Suprapubic skin (tissue), 4 donors: ENCODE measurements at regions not wholly inside any gene's neighbourhood (a gene's known extent, or its start where the extent isn't known, plus 50 kb on each side); places are given as distances from the start of the nearest gene placed in this dataset.

Experiments used
- DNase-seq, 2 donors: peaks; one replicate each; pipeline ENCODE4 v3.0.0-alpha.2; 2019; ENCODE audit warnings: low spot score in 2 of 2
- H3K27ac ChIP-seq: fragments of 200-600 bp; sonication (generic); one replicate; pipeline ENCODE4 v1.5.1; 2019
- H3K27me3 ChIP-seq: fragments of 200-600 bp; sonication (generic); one replicate; pipeline ENCODE4 v1.5.1; 2019
- H3K36me3 ChIP-seq: fragments of 200-600 bp; sonication (generic); one replicate; pipeline ENCODE4 v1.5.1; 2019
- H3K4me1 ChIP-seq: fragments of 200-600 bp; sonication (generic); one replicate; pipeline ENCODE4 v1.5.1; 2019
- H3K4me3 ChIP-seq: fragments of 200-600 bp; sonication (generic); one replicate; pipeline ENCODE4 v1.5.1; 2019; ENCODE audit warnings: mild to moderate bottlenecking
- H3K9me3 ChIP-seq: fragments of 200-600 bp; sonication (generic); one replicate; pipeline ENCODE4 v1.5.1; 2019
- EP300 ChIP-seq: sonication (generic); formaldehyde crosslinking; IDR thresholded peaks from one replicate; pipeline ENCODE4 v1.6.1; 2017; ENCODE audit warnings: antibody characterized with exemption
- POLR2A ChIP-seq, 2 donors: fragments of 450-650 bp; IDR thresholded peaks; one replicate each; pipeline ENCODE4 v1.6.1; 2017; ENCODE audit warnings: antibody characterized with exemption in 2 of 2, mild to moderate bottlenecking in 2 of 2, moderate library complexity in 2 of 2
- POLR2AphosphoS5 ChIP-seq, 3 donors: sonication (generic); formaldehyde crosslinking; IDR thresholded peaks; one replicate each; pipeline ENCODE4 v1.6.1; 2017; ENCODE audit warnings: antibody characterized with exemption in 3 of 3
- WGBS: methylation state at CpG from one replicate; pipeline ENCODE4 v1.1.5; 2018; 5-methylcytosine and 5-hydroxymethylcytosine counted together
- TF ChIP-seq, protein P1 (sequence below), 2 donors: fragments of 200-600 bp in 1 of 2; fragments of 450-650 bp in 1 of 2; sonication (generic) in 1 of 2; IDR thresholded peaks; one replicate each; pipeline ENCODE4 v1.5.1; 2016 to 2019; ENCODE audit warnings: antibody characterized with exemption in 2 of 2, mild to moderate bottlenecking in 1 of 2, moderate library complexity in 1 of 2

DNA sequence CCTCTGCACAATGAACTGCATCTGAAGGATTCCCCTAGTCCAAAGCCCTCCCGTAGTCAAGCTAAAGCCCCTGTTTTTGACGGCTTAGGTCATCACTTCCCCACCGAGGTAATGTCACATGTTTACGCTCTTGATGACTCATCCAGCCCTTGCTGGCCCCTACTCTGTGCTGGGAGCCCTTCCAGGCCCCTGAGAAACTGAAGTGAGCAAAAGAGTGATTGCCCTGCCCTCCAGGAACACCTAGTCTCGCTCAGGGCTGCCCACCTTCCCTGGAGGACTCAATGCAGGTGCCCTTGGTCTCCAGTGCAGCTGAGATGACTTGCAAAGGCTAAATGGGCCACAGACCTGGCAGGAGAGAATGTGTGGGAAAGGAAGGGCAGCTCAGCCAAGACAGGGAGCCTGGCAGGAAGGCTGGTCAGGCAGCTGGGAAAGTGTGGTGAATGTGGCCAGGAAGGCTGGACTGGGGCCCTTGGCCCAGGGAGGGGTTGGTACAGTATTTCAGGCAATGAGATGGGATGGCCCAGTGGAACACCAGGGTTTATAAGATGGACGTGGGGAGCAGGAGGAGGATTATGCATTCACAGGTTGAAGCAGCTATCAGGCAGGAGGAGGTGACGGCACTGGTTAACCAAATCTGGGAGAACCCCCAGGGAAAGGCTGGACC lies 345.6 kb downstream of the NPHP4 start:
- TF ChIP-seq, protein P1, sequence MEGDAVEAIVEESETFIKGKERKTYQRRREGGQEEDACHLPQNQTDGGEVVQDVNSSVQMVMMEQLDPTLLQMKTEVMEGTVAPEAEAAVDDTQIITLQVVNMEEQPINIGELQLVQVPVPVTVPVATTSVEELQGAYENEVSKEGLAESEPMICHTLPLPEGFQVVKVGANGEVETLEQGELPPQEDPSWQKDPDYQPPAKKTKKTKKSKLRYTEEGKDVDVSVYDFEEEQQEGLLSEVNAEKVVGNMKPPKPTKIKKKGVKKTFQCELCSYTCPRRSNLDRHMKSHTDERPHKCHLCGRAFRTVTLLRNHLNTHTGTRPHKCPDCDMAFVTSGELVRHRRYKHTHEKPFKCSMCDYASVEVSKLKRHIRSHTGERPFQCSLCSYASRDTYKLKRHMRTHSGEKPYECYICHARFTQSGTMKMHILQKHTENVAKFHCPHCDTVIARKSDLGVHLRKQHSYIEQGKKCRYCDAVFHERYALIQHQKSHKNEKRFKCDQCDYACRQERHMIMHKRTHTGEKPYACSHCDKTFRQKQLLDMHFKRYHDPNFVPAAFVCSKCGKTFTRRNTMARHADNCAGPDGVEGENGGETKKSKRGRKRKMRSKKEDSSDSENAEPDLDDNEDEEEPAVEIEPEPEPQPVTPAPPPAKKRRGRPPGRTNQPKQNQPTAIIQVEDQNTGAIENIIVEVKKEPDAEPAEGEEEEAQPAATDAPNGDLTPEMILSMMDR (IDR thresholded peaks at IDR 0.05): no peak
- TF ChIP-seq POLR2A (IDR thresholded peaks at IDR 0.05): no peak
- no peak for TF ChIP-seq POLR2AphosphoS5 (IDR thresholded peaks at IDR 0.05)
- no peak for TF ChIP-seq EP300
- Histone ChIP-seq H3K27ac (no peak overlapping the region), H3K4me3 (no peak overlapping the region), H3K27me3 (peaks cover 25% of the 10 kb centered on the region), H3K4me1 (peaks cover 8% of the 10 kb centered on the region), H3K9me3 (no peaks in the 10 kb centered on the region), H3K36me3 (no peaks in the 10 kb centered on the region)
- 68% methylated on average over 4 of the region's 7 CpGs for WGBS
- no peak for DNase-seq

DNA sequence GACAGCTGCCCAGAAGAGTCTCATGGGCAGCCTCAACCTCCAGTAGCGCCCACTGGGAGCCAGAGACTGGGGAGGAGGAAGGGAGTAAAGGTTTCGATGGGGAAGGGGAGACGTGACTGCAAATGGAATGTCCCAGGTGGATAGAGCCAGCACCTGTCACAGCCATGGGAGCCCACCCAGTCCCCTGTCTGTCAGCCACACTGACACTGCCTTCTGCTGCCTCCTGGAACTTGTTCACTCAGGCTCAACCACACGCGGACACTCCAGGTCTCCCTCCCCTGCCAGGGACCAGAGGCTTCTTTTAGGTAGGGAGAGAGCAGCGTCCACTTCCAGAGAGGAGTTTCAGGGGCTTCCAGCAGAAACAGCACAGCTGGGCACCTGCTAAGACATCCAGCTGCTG lies 346.3 kb downstream of the NPHP4 start:
- Histone ChIP-seq H3K4me1 (peaks cover under 1% of the 10 kb centered on the region), H3K27me3 (peaks cover 18% of the 10 kb centered on the region), H3K36me3 (no peaks in the 10 kb centered on the region), H3K27ac (no peak overlapping the region), H3K9me3 (no peaks in the 10 kb centered on the region), H3K4me3 (no peak overlapping the region)
- TF ChIP-seq EP300: no peak
- TF ChIP-seq POLR2AphosphoS5 (IDR thresholded peaks at IDR 0.05): no peak
- TF ChIP-seq, protein P1 (IDR thresholded peaks at IDR 0.05): no peak
- TF ChIP-seq POLR2A (IDR thresholded peaks at IDR 0.05): no peak
- WGBS: 92% methylated on average over 4 of the region's 6 CpGs
- peak in 1 of 2 donors; percentile 40 for DNase-seq

DNA sequence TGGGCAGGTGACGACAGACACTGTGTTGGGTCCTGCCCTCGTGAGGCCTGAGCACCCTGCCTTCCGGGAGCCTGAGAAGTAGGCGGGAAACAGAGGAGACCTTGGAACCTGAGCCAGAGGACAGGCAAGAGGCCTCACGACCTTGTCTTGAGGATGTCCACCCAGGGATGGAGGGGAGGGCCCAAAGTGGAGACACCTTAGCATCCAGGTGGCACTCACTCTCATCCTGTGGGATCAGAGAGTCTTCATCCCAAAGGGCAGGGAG lies 347.2 kb downstream of the NPHP4 start:
- Histone ChIP-seq H3K36me3 (no peaks in the 10 kb centered on the region), H3K9me3 (no peaks in the 10 kb centered on the region), H3K27me3 (peaks cover 10% of the 10 kb centered on the region), H3K4me3 (no peak overlapping the region), H3K27ac (no peak overlapping the region), H3K4me1 (no peaks in the 10 kb centered on the region)
- TF ChIP-seq, protein P1 (IDR thresholded peaks at IDR 0.05): no peak
- TF ChIP-seq EP300 (no peak), POLR2AphosphoS5 (IDR thresholded peaks at IDR 0.05) (no peak), POLR2A (IDR thresholded peaks at IDR 0.05) (no peak)
- 81% methylated on average over 4 of the region's 5 CpGs for WGBS
- DNase-seq: peak in 1 of 2 donors; percentile 71

DNA sequence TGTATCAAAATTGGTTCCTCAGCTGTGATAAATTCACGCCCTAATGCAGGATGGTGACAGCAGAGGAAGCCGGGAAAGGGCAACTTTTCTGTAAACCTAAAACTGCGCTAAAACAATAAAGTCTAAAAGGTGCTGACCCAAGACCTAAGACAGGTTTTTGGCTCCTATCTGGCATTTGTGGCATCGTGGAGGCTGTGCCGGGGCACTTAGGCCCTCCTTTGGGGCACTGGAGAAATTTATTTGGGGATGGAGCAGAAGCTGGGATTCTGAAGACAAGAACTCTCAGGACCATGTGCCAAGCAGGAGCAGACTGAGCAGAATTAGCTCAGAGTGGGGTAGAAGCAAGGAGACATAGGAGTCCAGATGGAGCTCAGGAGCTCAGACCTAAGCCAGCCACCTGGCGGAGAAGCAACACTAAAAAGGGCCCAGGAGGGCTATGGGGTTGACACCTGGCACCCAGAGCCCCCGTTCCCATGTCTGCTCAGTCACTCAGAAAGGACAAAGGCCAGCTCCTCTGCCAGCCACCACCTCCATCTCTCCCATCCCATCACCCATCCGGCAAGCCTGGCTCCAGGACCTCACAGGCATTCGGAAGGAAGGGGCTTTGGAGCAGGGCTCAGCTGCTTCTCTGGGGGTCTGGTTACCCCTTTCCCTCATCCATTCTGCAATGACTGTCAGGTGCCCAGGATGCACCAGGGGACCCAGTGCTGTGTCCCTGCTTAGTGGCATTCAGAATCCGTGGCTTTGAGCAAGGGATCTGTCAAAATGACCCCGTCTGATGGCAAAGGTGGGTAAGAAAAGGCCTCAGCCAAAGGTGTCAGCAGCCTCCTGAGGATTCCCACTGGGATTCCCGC lies 347.7 kb downstream of the NPHP4 start:
- Histone ChIP-seq H3K36me3 (no peaks in the 10 kb centered on the region), H3K27me3 (peaks cover 5% of the 10 kb centered on the region), H3K4me1 (no peaks in the 10 kb centered on the region), H3K4me3 (no peak overlapping the region), H3K27ac (no peak overlapping the region), H3K9me3 (no peaks in the 10 kb centered on the region)
- WGBS: 90% methylated on average over 9 of the region's 12 CpGs
- no peak for TF ChIP-seq POLR2AphosphoS5 (IDR thresholded peaks at IDR 0.05)
- no peak for TF ChIP-seq POLR2A (IDR thresholded peaks at IDR 0.05)
- TF ChIP-seq, protein P1 (IDR thresholded peaks at IDR 0.05): no peak
- TF ChIP-seq EP300: no peak
- DNase-seq: peak in 1 of 2 donors; percentile 56

DNA sequence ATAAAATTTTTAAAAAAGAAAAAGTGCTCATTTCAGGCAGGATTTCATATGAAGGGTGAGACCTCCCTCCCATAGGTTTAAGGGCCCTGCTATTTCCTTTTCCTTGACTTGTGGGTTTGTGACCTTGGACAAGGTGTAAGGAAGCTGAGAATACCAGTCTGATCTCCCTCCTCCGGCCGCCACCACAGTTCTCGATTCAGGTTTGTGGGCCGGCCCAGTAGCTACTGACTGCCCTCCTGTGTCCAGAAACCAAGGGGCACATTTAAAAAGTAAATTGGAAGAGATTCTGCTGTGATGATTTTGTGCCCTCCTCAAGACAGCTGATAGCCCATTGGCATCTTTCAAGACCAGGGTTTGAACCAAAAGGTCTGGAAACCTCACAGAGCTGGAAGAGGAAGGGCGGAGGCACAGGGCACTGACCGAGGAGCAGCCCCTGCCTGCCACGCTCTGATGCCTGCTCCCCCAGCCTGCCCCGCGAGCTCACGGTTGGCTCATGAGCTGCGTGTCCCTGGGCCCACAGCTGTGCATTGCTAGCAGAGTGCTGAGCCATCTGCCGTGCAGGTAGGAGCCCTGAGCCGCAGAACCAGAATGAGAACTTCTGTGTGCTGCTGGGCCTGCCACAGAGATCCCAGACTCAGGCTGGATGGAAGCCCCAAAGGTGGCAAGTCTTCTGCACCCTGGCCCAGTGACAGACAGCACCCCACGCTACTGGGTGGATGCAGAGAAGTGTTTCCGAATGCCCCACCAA lies 348.7 kb downstream of the NPHP4 start:
- Histone ChIP-seq H3K4me3 (no peak overlapping the region), H3K4me1 (no peaks in the 10 kb centered on the region), H3K9me3 (no peaks in the 10 kb centered on the region), H3K27ac (no peak overlapping the region), H3K36me3 (no peaks in the 10 kb centered on the region), H3K27me3 (no peaks in the 10 kb centered on the region)
- 88% methylated on average over 10 of the region's 15 CpGs for WGBS
- TF ChIP-seq POLR2AphosphoS5 (IDR thresholded peaks at IDR 0.05): no peak
- TF ChIP-seq, protein P1 (IDR thresholded peaks at IDR 0.05): no peak
- DNase-seq: peak in 1 of 2 donors; percentile 47
